ENCODE measurements at regions not wholly inside any gene's neighbourhood (a gene's known extent, or its start where the extent isn't known, plus 50 kb on each side); places are given as distances from the start of the nearest gene placed in this dataset.

DNA sequence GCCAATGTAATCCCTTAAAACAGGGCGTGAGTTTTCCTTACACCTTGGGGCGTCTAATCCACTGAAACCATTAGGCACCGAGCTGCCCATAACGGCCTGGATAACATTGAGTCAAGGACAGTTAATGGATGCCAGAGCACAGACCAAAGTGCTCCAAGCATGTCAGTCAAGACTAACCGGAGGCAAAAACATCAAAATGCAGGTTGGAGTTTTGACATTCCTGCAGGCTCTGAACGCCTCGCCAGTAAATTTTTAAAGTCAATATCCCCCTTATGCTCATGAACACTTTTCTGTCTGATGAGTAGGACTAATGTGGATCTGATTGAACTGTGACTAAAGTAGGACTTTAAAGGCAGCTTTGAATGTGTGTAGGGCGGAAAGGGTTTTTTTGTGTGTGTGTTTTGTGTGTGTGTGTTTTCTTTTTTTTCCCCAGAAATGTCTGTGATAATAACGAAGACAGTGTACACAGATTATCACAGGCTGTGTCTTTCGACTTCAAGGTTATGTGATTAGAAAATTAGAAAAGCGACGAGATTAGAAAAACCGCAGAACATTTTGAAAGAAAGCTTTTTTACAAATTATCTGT lies 194.2 kb upstream of the PROX1 start:
- TF ChIP-seq, protein P1, sequence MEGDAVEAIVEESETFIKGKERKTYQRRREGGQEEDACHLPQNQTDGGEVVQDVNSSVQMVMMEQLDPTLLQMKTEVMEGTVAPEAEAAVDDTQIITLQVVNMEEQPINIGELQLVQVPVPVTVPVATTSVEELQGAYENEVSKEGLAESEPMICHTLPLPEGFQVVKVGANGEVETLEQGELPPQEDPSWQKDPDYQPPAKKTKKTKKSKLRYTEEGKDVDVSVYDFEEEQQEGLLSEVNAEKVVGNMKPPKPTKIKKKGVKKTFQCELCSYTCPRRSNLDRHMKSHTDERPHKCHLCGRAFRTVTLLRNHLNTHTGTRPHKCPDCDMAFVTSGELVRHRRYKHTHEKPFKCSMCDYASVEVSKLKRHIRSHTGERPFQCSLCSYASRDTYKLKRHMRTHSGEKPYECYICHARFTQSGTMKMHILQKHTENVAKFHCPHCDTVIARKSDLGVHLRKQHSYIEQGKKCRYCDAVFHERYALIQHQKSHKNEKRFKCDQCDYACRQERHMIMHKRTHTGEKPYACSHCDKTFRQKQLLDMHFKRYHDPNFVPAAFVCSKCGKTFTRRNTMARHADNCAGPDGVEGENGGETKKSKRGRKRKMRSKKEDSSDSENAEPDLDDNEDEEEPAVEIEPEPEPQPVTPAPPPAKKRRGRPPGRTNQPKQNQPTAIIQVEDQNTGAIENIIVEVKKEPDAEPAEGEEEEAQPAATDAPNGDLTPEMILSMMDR (conservative IDR thresholded peaks at IDR 0.05; ENCODE audit: low read depth, low read length), result no peak
- TF ChIP-seq EZH2 (IDR thresholded peaks at IDR 0.05; ENCODE audit: low read length, unreplicated experiment), result no peak

All from PC-3 (cell line).